Cardiac muscle cell (in vitro differentiated cells and primary cell): ENCODE measurements at regions not wholly inside any gene's neighbourhood (a gene's known extent, or its start where the extent isn't known, plus 50 kb on each side); places are given as distances from the start of the nearest gene placed in this dataset.

Experiments used
- DNase-seq, 2 donors: peaks; one replicate each; pipeline versions ENCODE4 v3.0.0 to v3.0.0-alpha.2; 2010 to 2017; ENCODE audit warnings: low read depth in 1 of 2, low spot score in 1 of 2
- H3K27ac ChIP-seq: fragments of 200-600 bp; sonication (generic); 2 replicates; pipeline ENCODE4 v1.5.1; 2016
- H3K27me3 ChIP-seq: fragments of 200-600 bp; sonication (generic); 2 replicates; pipeline ENCODE4 v1.6.0; 2016; ENCODE audit warnings: control low read depth
- H3K36me3 ChIP-seq: fragments of 200-600 bp; sonication (generic); 2 replicates; pipeline ENCODE4 v1.5.1; 2016; ENCODE audit warnings: control low read depth
- H3K4me1 ChIP-seq: fragments of 200-600 bp; sonication (generic); 2 replicates; pipeline ENCODE4 v1.8.1; 2017; ENCODE audit warnings: low read depth, mild to moderate bottlenecking, mixed run types
- H3K4me3 ChIP-seq: fragments of 200-600 bp; sonication (generic); 2 replicates; pipeline ENCODE4 v1.5.1; 2016; ENCODE audit warnings: mild to moderate bottlenecking
- H3K9me3 ChIP-seq: fragments of 200-600 bp; sonication (generic); 2 replicates; pipeline ENCODE4 v1.5.1; 2017; ENCODE audit warnings: low read depth, mild to moderate bottlenecking, control low read depth
- CTCF ChIP-seq: IDR thresholded peaks from 2 replicates; pipeline ENCODE4 v1.5.1; 2012; ENCODE audit warnings: low read depth, mild to moderate bottlenecking, low read length

- no peak overlapping the region for H3K27ac ChIP-seq
- TF ChIP-seq CTCF = no peak
- no peaks in the 10 kb centered on the region for H3K4me1 ChIP-seq
- no peaks in the 10 kb centered on the region for H3K36me3 ChIP-seq
- no peaks in the 10 kb centered on the region for H3K27me3 ChIP-seq
- no peak for DNase-seq
- H3K4me3 ChIP-seq = no peak overlapping the region
- H3K9me3 ChIP-seq = no peaks in the 10 kb centered on the region
Observed at GRCh38 chr6:92767101-92767500, 652.3 kb downstream of the EPHA7 start.

DNA sequence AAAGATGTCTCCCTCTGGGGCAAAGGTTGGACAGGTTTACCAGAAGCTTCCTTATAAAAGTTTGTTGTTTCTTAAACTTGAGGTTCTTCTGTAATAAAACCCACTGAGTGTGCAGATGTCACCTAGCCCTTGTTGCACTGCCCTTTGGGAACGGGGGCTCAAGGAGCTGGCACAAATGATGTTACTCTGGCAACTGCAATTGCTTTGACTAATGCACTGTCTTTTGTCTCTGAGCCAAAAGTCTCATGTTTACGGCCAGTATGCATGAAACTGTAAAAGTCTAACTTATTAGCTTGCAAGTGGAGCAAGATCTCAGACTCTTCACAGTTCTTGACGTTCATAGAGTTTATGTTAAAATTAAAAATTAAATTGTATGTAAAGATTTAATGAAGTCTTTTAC, 655.7 kb downstream of the EPHA7 start:
- no peaks in the 10 kb centered on the region for H3K36me3 ChIP-seq
- H3K27me3 ChIP-seq = no peaks in the 10 kb centered on the region
- no peak overlapping the region for H3K4me3 ChIP-seq
- H3K4me1 ChIP-seq = no peaks in the 10 kb centered on the region
- no peaks in the 10 kb centered on the region for H3K9me3 ChIP-seq
- no peak for TF ChIP-seq CTCF
- H3K27ac ChIP-seq = no peak overlapping the region
- no peak for DNase-seq

DNA sequence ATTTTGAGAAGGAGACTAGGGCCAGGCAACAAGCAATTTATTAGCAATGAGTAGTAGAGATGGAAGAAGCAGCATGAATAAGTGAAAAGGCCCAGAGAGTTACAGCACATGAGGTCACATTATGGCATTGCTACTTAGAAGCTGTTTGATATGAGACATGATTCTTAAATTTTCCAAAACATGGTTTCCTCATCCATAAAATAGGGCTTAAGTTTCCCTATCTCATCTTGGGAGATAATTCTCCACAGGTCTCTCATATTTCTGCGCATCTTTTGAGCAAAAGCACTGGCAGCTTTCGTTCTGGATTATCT, 656.1 kb downstream of the EPHA7 start:
- no peaks in the 10 kb centered on the region for H3K4me1 ChIP-seq
- H3K36me3 ChIP-seq = no peaks in the 10 kb centered on the region
- no peak overlapping the region for H3K27ac ChIP-seq
- TF ChIP-seq CTCF = no peak
- H3K4me3 ChIP-seq = no peak overlapping the region
- no peak for DNase-seq
- no peaks in the 10 kb centered on the region for H3K9me3 ChIP-seq
- no peaks in the 10 kb centered on the region for H3K27me3 ChIP-seq

GRCh38 chr6:92762443-92763273, 656.7 kb downstream of the EPHA7 start:
- no peak for TF ChIP-seq CTCF
- no peak for DNase-seq

GRCh38 chr6:92759178-92759577, 660.2 kb downstream of the EPHA7 start:
- no peak for TF ChIP-seq CTCF
- Histone ChIP-seq H3K36me3 (no peaks in the 10 kb centered on the region), H3K4me1 (no peaks in the 10 kb centered on the region), H3K9me3 (no peaks in the 10 kb centered on the region), H3K4me3 (no peak overlapping the region), H3K27ac (no peak overlapping the region), H3K27me3 (no peaks in the 10 kb centered on the region)
- DNase-seq = peak in 1 of 2 donors; percentile 30

More at GRCh38 chr6:92762443-92763273, 656.7 kb downstream of the EPHA7 start:
- Histone ChIP-seq H3K36me3 (no peaks in the 10 kb centered on the region), H3K4me1 (no peaks in the 10 kb centered on the region), H3K9me3 (no peaks in the 10 kb centered on the region), H3K4me3 (no peak overlapping the region), H3K27me3 (no peaks in the 10 kb centered on the region), H3K27ac (no peak overlapping the region)

DNA sequence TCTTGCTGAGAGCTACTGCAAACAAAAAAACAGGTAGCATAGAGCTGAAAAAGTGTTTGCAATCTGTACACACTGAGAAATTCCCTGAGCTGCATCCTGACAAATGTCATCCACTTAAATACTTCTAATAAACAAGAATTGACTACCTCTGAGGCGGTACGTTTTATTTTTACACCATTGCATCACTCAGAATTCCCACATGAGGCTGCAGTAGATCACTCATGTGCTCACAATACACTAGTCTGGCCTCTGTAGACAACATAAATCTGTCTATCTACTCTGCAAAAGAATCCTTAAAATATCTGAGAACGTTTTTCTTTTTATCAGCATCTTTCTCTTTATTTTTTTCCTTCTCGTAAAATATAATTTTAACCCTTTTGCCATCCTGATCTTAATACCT, 661.4 kb downstream of the EPHA7 start:
- no peak for DNase-seq
- H3K4me3 ChIP-seq = no peak overlapping the region
- no peaks in the 10 kb centered on the region for H3K27me3 ChIP-seq
- no peaks in the 10 kb centered on the region for H3K9me3 ChIP-seq
- no peaks in the 10 kb centered on the region for H3K36me3 ChIP-seq
- no peak for TF ChIP-seq CTCF
- no peak overlapping the region for H3K27ac ChIP-seq
- H3K4me1 ChIP-seq = no peaks in the 10 kb centered on the region
